ENCODE measurements at regions not wholly inside any gene's neighbourhood (a gene's known extent, or its start where the extent isn't known, plus 50 kb on each side); places are given as distances from the start of the nearest gene placed in this dataset.

GRCh38 chr18:47735041-47735702 lies 195.3 kb downstream of the SMAD2 start:
- TF ChIP-seq POLR2A (IDR thresholded peaks at IDR 0.05; ENCODE audit: low read length) (no peak), RAD21 (conservative IDR thresholded peaks at IDR 0.05 in 1 of 2, IDR thresholded peaks at IDR 0.05 in 1 of 2) (no peak), CTCF (IDR thresholded peaks at IDR 0.05) (no peak), TFCP2L1 (CRISPR knock-in tag; IDR thresholded peaks at IDR 0.05) (no peak), ESRRA (IDR thresholded peaks at IDR 0.05; ENCODE audit: borderline replicate concordance, low read length) (no peak), PBX3 (IDR thresholded peaks at IDR 0.05) (no peak), MAFK (IDR thresholded peaks at IDR 0.05; ENCODE audit: partially characterized antibody) (no peak), EP300 (IDR thresholded peaks at IDR 0.05) (no peak), REST (IDR thresholded peaks at IDR 0.05) (no peak), FOSL2 (IDR thresholded peaks at IDR 0.05) (no peak), FOSL2 (CRISPR knock-in tag; IDR thresholded peaks at IDR 0.05) (no peak), CHD2 (IDR thresholded peaks at IDR 0.05; ENCODE audit: low read length, partially characterized antibody) (no peak), MAX (IDR thresholded peaks at IDR 0.05) (no peak), KDM5A (IDR thresholded peaks at IDR 0.05) (no peak), JUN (IDR thresholded peaks at IDR 0.05) (no peak)

Measured in A549 (cell line).